ENCODE measurements at regions not wholly inside any gene's neighbourhood (a gene's known extent, or its start where the extent isn't known, plus 50 kb on each side); places are given as distances from the start of the nearest gene placed in this dataset.
"Not testable (repeated sequence)": the region's sequence is repeated elsewhere in the genome, so short reads cannot be mapped to it uniquely, and the experiment has no call there.

DNA sequence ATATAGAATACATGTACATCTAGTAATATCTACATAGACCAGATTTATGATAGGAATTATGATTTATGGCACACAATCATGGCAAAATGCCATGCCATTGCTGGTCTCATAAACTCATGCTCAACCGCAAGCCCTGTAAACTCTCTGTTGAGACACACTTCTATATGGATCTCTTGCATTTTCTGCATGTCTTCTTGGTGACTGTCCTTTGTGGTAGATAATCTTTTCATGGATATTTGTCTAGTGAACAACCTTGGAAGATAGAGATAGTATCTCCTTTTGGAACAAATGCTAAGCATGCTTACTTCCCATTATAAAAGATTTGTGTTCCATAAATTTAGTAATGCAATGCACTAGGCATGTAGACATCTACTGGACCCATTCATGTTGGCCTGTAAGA is 328.0 kb downstream of the NAF1 start:
- no peak for DNase-seq

DNA sequence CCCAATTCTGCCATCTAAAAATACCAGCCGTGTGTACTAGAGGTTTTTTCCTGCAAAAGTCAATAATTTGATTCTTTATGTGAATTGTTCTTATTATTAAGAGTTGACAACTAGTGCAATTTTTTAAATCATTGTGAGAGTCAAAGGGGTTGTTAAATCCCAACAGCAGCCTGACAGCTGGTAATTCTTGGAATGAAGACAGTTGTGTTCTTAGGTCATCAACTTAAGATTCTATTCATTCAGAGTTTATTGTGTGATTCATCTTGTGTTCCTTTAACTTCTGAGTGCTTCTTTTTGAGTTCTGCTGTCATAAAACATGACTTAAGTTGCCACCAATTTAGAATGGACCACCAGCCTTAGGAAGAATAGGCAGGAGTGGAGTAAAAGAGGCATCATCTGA is 329.0 kb downstream of the NAF1 start:
- no peak for DNase-seq

DNA sequence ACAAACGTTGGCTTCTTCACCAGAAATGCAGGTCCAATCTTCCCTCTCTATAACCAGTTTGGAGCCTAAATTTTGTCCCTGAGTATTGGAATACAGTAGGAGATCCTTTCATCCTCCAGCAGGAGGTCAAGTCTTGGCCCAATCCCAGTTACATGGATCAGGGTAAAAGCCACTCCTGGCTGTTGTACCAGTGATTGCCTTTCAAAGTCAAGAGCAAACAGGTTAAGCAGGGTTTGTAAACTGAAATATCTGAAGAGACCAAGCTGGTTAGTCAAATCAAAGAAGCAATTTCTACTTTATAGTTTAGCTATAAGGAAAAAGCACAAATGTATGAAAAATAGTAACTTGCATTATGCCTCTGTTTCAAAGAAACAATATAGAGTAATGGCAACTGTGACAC is 329.4 kb downstream of the NAF1 start:
- DNase-seq, result no peak

DNA sequence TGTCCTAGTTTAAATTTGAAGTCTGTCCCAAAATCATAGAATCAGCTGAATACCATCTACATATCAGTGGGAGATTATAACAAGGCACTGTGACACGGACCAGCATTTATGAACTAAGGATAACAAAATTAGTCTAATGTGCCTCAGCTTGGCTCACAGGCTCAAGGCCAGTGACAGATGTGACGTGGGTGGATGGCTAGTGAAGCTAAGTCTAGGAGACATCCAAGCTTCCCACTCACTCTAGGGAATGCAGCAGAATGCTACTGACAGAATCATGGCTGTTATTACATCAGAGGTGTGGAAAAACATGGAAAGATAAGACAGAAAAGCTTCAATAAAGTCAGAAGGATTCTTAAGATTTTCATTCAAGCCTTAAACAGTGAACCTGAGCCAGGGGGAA is 329.9 kb downstream of the NAF1 start:
- DNase-seq, result no peak

DNA sequence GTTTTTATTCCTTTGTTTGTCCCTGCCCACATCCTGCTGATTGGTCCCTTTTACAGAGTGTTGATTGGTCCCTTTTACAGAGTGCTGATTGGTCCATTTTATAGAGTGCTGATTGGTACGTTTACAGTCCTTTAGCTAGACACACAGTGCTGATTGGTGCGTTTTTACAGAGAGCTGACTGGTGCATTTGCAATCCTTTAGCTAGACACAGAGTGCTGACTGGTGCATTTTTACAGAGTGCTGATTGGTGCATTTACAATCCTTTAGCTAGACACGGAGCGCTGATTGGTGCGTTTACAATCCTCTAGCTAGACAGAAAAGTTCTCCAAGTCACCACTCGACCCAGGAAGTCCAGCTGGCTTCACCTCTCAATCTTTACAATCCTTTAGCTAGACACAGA is 330.4 kb downstream of the NAF1 start:
- not testable (repeated sequence) for DNase-seq

DNA sequence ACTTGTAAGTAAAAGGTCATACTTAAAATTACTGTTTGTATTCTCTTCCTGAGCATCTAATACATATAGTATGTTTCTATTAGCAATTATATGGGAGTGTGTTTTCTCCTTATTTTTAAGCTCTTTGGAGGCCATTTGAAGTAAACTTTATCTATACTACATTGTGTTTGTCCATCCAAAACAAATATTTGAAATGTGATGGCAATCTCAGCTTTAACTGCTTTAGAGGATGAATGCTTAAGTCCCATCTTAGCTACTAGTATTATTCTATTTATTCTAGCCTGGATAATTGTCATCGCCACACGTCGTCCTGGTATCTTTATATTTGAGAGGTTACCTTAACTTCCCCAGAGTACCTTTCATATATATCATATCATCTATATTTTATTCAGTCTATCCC is 335.8 kb downstream of the NAF1 start:
- no peak for DNase-seq

DNA sequence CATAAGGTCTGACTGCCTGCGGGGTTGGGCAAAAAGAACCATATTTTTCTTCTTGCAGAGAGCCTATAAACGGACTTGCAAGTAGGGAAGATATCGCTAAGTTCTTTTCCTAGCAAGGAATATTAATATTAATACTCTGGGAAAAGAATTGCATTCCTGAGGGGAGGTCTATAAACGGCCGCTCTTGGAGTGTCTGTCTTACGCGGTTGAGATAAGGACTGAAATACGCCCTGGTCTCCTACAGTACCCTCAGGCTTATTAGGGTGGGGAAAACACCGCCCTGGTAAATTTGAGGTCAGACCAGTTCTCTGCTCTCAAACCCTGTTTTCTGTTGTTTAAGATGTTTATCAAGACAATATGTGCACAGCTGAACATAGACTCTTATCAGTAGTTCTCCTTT is 349.3 kb downstream of the NAF1 start:
- DNase-seq, result not testable (repeated sequence)

DNA sequence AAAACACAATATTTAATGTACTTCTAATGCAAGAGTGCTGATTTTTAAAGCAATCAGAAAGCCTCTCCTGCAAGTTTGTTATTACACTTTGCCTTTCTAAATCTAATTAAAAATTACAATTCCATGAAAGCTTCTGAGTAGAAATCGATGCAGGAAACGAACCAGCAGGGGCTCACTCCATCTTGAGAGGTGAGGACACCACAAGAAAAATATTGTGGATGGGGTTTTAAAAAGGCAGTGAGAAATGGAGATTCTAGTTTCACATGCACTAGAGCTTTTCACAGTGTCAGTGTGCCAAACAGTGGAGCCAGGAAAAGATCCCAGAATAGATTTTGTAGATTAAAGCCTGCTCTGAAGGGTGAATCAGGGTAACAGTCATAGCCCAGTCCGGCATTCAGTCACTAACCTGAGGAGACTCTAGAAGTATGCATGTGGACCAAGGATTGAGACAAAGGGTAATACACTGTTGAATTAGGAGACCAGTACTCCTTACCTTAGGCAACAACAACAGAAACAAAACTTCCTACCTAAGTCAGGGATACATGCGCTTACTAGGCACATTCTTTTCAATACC is 362.3 kb downstream of the NAF1 start:
- DNase-seq, result no peak

DNA sequence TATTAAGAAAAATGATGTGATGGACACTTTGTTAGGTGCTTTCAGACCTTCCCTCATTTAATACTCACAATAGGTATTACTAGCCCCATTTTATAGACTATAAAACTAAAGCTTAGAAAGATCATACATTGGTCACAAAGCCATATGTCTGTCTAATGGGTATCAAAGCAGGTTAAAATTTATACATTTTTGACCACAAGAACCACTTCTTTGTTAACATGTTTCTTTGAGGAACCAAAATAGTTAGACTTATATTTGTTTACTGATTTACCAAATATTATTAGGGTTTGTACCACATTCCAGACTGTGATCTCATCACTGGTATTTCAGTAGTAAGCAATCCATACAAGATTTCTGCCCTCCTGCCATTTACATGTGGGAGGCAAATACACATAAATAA is 363.3 kb downstream of the NAF1 start:
- no peak for DNase-seq

DNA sequence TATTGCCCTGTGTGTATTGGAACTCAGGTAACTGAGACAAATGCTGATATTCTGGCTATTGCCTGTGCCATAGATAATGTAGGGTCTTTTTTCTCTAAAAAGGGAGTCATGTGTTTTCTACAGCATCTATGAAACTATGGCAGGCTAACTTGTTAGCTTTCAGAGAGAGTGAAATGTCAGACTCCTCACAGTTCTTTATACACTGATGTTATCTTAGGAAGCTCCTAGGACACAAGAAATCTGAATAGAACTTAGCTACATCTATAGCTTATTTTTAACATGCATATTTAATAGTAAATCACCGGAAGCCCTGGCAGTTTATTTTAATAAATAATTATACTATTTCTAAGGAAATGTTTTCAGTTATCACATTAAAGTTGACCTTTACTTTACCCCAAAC is 369.6 kb downstream of the NAF1 start:
- DNase-seq, result no peak

DNA sequence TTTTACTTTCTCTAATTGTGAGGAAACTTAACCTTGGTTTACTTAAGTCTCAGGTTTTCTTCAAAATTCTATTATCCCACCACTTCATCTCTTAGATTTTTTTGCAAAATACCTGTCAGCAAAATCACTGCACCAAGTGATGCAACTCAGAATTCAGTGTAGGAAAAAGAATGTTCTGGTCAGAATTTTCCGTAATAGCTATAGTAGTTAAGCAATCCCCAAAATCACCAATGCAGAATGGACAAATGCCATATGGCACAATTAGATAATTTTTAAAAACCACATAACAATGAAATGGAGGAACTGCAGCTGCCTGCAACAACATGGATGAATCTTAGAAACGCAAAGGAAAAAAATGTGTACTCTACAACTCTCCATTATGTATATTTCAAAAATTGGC is 373.1 kb downstream of the NAF1 start:
- no peak for DNase-seq

DNA sequence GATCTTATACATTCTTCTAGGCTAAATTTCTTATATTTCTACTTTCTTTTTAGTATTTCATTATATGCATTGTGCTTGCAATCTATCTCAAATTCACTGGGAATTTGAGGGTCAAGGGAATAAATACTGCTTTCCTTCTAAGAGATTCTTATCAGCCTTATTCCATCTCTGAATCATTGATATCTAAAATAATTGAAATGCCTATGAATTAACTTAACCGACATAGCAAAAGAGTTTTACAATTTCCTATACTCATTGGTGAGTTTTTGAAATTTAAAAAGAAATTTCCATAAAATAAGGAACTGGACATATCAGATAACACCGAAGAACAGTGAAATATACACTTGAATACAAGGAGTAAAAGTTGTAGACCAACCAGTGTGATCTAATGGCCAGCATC is 373.7 kb downstream of the NAF1 start:
- no peak for DNase-seq

DNA sequence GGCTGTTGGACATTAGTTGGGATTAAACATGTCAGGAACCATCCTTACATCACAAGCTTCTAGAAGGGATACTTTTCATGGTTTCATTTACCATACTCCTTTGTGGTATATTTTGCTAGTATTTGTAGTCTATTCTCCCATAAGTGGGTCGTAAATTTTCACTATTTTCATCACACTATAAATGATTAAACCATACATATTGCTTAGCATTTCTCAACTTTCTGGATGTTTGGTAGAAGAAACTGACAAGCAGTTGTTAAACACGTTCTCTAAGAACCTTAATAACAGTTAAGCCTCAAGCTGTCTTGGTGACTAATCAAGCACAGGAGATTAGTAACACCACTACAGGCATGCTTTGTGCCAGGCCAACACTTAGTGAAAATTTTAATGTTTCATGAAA is 375.5 kb downstream of the NAF1 start:
- DNase-seq, result no peak

DNA sequence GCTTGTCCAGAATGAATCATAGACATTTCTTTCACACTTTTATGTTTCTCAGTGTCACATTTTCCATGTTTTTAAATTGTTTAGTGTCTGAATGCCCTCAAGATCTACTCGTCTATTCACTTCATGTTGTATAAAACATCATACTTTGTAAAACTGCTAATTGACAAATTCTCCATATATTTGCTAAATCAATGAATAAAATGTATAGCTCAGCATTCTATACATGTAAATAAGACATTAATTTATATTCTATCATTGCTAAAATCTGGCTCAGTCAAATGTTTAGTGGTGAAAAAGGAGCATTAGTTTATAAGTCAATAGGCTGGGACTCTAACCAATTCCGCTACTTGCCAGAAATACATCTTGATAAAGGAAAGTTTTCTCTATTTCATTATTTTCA is 379.6 kb downstream of the NAF1 start:
- DNase-seq, result no peak

DNA sequence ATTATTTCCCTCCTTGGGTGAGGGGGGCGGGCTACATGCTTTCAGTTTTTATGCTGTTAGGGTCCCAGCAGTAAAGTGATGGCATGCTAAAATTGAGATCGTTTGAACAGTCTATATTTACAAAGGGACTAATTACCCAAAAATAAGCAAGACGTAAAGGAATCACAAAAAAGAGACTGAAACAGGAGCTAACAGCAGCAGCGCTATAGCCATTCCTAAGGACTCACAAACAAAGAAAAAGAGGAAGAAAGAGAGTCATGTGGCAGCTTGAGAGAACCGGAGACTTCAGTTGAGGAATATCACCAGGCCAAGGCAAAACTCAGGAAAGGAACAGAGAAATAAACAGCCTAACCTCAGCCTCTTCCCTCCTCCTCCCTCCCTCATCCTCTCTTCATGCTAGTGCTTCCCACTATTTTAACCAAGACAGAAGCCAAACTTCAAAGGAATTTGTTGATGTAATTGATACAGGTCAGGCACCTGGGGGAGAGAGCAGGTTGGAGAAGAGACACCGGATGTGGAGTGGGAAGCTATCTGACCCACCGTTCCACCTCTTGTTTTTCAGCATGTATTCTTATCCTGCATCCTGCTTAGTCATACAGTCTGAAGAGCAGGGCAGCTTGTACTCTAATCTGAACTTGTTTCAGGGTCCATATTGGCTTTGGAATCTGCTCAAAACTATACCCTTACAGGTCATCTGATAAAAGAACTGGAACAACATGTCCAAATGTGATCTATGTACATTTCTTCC is 383.7 kb downstream of the NAF1 start:
- DNase-seq, result no peak

DNA sequence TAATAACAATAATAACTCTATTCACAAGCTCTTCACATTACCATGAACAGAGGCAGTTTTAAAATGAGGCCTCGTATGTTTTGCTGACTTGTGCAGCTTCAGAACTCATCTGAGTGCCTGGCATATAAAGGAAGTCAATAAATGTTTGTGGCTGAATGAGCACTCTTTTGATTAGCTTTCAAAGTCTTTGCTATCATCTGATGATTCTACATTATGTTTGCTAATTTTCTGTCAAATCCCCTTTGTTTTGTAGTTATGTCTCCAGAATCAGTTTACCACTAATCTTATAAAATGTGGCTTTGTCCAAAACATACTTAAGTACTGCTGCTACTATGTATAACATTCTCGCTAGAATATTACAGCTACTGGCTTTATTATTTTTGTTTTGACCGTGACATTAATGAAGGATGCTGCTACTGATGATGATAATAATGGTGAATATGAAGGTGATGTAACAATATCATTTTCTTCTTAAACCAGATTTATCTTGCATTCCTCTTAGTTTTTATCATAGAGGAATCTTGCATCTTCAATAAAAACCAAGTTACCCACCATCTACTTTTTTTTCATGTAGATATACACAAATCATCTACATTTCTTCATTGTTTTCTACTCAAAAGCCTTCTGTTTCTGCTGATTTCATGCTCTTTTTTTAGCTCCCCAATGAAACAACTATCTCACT is 384.5 kb downstream of the NAF1 start:
- no peak for DNase-seq

DNA sequence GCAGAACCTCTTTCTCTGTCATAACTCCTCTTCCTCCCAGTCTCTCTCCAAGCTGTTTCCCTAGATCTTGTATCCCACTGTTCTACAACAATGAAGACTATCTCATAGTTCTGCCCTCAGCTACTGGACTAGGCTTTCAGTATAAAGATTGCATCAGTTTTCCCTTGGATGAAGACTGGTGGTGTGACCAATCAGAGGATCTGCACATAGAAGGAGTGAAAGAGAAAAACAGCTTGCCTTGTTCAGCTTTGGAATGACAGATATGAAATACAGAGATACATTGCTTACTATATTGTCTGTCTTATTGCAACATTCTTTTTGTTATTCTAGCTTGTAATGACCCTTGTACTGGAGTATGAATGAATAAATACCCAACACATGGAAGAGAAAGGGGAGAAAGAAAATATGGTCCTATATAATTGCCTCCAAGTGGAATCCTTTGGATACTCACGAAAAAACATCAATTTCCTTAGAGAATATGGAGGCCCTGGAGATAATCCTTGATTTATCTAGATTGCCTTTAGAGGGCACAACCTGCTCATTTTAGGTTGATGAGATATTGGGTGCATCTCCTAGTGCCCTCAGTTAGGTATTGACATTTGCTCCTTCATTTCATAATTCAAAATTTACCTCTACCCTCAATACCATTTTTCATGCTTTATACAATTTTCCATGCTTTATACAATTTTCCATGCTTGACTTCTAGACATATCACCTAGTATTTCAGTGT is 395.8 kb downstream of the NAF1 start:
- DNase-seq, result no peak

DNA sequence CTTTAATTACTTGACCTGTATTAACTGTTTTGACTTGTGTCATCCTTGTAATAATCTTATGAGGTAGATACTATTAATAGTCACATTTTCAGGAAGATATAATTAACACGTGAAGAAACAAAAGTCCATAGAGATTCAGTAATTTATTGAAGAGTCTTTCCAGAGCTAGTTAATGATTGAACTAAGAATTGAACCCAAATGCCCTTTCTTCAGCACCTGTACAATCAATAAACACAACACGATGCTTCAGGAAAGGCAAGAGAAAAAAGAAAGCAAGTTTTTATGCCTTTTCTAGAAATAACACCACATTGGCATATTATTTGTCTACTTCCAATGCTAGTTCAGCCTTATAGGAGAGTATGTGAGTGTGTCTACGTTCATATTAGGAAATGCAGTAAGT is 399.6 kb downstream of the NAF1 start:
- DNase-seq, result no peak

DNA sequence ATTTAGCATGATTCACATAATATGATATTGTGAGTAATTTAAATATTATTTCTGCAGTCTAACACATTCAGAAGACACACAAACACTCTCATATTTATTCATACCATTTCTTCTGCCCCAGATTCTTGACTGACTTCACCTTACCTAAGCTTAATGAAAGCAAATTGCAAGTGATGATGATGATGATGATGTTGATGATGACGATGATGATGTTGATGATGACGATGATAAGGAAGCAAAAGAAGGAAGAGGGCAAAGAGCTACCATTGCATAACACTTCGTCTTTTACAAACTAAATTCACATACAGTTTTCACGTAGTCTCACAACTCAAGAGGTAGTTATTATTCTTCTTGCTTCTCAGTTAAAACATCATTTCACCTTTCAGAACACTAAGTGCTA is 404.7 kb downstream of the NAF1 start:
- no peak for DNase-seq

DNA sequence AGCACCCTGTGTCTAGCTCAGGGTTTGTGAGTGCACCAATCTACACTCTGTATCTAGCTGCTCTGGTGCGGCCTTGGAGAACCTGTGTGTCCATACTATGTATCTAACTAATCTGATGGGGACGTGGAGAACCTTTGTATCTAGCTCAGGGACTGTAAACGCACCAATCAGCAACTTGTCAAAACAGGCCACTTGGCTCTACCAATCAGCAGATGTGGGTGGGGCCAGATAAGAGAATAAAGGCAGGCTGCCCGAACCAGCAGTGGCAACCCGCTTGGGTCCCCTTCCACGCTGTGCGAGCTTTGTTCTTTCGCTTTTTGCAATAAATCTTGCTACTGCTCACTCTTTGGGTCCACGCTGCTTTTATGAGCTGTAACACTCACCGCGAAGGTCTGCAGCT is 426.5 kb downstream of the NAF1 start:
- DNase-seq, result not testable (repeated sequence)

DNA sequence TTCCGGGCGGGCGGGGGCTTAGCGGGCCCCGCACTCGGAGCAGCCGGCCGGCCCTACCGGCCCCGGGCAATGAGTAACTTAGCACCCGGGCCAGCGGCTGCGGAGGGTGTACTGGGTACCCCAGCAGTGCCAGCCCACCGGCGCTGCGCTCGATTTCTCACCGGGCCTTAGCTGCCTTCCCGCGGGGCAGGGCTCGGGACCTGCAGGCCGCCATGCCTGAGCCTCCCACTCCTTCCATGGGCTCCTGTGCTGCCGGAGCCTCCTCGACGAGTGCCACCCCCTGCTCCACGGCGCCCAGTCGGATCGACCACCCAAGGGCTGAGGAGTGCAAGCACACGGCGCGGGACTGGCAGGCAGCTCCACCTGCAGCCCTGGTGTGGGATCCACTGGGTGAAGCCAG is 427.1 kb downstream of the NAF1 start:
- not testable (repeated sequence) for DNase-seq

DNA sequence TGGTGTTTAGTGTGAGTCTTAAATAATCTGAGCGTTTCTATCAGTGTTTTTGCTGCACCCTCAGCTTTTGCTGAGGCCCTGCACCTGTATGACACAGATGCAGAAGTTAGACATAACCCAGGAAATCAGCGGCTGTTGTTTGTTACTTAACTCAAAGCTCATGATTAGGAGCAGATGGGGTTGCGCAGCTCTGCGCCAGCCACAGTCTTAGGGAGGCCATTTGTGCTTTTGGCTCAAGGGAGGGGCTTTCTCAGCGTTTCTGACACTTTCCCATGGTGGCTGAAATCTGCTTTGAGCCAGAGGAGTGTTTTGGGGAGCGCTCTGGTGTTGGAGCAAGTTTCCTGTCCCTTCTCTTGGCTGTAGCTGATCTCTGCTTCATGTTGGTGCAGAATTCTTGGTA is 433.8 kb downstream of the NAF1 start:
- no peak for DNase-seq

DNA sequence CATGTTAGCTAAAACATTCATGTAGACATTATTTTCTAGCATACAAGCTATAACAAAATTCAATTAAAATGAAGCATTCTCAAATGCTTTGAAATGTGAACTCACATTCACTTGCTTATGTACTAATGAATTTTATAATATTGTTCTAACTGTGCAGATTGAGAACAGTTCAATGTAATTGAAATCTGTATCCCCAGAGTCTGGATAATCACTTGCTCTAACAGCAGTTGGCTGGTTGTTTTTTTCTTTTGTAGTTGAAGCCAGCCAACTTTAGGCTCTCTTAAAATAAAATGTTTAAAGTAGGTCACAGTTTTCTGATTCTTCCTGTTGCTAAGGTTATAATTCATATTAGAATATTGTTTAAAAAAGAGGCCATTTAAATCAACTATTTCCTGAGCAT is 438.9 kb downstream of the NAF1 start:
- no peak for DNase-seq

DNA sequence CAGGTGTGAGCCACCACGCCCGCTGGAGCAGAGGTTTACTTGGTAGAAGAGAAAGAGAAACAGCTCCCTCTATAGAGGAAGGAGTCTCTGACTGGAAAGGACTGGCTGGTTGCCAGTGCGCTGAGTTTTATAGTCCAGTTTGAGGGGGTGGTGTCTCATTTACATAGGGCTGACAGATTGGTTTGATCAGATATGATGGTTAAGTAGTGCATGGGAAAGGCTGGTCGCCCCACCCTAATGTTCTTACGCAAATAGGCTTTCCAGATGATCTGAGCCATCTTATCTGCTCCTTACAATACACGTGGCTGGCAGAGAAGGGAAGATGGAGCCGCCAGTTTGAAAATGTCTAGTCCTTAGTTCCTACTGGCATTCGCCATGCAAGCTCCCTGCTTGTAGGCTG is 439.5 kb downstream of the NAF1 start:
- DNase-seq, result no peak
